ENCODE measurements at regions not wholly inside any gene's neighbourhood (a gene's known extent, or its start where the extent isn't known, plus 50 kb on each side); places are given as distances from the start of the nearest gene placed in this dataset.

- no peak for DNase-seq (ENCODE audit: low read depth in 2 of 2)
- Histone ChIP-seq H4K20me1 (ENCODE audit: control insufficient read depth, extremely low read depth, insufficient read depth, low read length) (no peaks in the 10 kb centered on the region), H2AFZ (ENCODE audit: low read length) (no peak overlapping the region)
Measured at GRCh38 chr9:84435902-84436301, 95.3 kb upstream of the SLC28A3 start.

GRCh38 chr9:84436386-84437109, 96.0 kb upstream of the SLC28A3 start:
- TF ChIP-seq EZH2 (IDR thresholded peaks at IDR 0.05; ENCODE audit: low read length, missing control alignments), result no peak
- TF ChIP-seq CTCF (conservative IDR thresholded peaks at IDR 0.05 in 1 of 2, IDR thresholded peaks at IDR 0.05 in 1 of 2; ENCODE audit: low read depth in 1 of 2, low read length in 2 of 2), result no peak
- Histone ChIP-seq H2AFZ (ENCODE audit: low read length) (no peak overlapping the region), H4K20me1 (ENCODE audit: control insufficient read depth, extremely low read depth, insufficient read depth, low read length) (no peaks in the 10 kb centered on the region), H3K4me1 (ENCODE audit: control insufficient read depth, extremely low read depth, insufficient read depth, low read length) (no peaks in the 10 kb centered on the region), H3K4me3 (replicated peaks in 1 of 4; ENCODE audit: control extremely low read depth in 1 of 4, insufficient read depth in 1 of 4, low read depth in 3 of 4, low read length in 4 of 4) (no peak overlapping the region), H3K36me3 (ENCODE audit: control insufficient read depth, insufficient read depth, low read length) (no peaks in the 10 kb centered on the region), H3K9ac (ENCODE audit: insufficient read depth, low read length) (no peak overlapping the region), H3K9me3 (ENCODE audit: control insufficient read depth, insufficient read depth, low read depth, low read length) (no peaks in the 10 kb centered on the region), H3K27me3 (ENCODE audit: control insufficient read depth, insufficient read depth, low read length) (no peaks in the 10 kb centered on the region), H3K79me2 (ENCODE audit: control insufficient read depth, insufficient read depth, low read length) (no peaks in the 10 kb centered on the region), H3K4me2 (ENCODE audit: extremely low read depth, insufficient read depth, low read length) (no peak overlapping the region), H3K27ac (ENCODE audit: insufficient read depth, low read length) (no peak overlapping the region)
- DNase-seq (ENCODE audit: low read depth in 2 of 2), result no peak

More at GRCh38 chr9:84435902-84436301, 95.3 kb upstream of the SLC28A3 start:
- Histone ChIP-seq H3K9ac (ENCODE audit: insufficient read depth, low read length) (no peak overlapping the region), H3K4me2 (ENCODE audit: extremely low read depth, insufficient read depth, low read length) (no peak overlapping the region), H3K4me3 (replicated peaks in 1 of 4; ENCODE audit: control extremely low read depth in 1 of 4, insufficient read depth in 1 of 4, low read depth in 3 of 4, low read length in 4 of 4) (no peak overlapping the region), H3K4me1 (ENCODE audit: control insufficient read depth, extremely low read depth, insufficient read depth, low read length) (no peaks in the 10 kb centered on the region), H3K9me3 (ENCODE audit: control insufficient read depth, insufficient read depth, low read depth, low read length) (no peaks in the 10 kb centered on the region), H3K36me3 (ENCODE audit: control insufficient read depth, insufficient read depth, low read length) (no peaks in the 10 kb centered on the region), H3K27me3 (ENCODE audit: control insufficient read depth, insufficient read depth, low read length) (no peaks in the 10 kb centered on the region), H3K79me2 (ENCODE audit: control insufficient read depth, insufficient read depth, low read length) (no peaks in the 10 kb centered on the region), H3K27ac (ENCODE audit: insufficient read depth, low read length) (no peak overlapping the region)
- no peak for TF ChIP-seq CTCF (conservative IDR thresholded peaks at IDR 0.05 in 1 of 2, IDR thresholded peaks at IDR 0.05 in 1 of 2; ENCODE audit: low read depth in 1 of 2, low read length in 2 of 2)
- TF ChIP-seq EZH2 (IDR thresholded peaks at IDR 0.05; ENCODE audit: low read length, missing control alignments), result no peak

- Histone ChIP-seq H3K36me3 (ENCODE audit: control insufficient read depth, insufficient read depth, low read length) (no peaks in the 10 kb centered on the region), H3K79me2 (ENCODE audit: control insufficient read depth, insufficient read depth, low read length) (no peaks in the 10 kb centered on the region), H3K27me3 (ENCODE audit: control insufficient read depth, insufficient read depth, low read length) (no peaks in the 10 kb centered on the region)
Measured at GRCh38 chr9:84438391-84438790, 97.8 kb upstream of the SLC28A3 start.

More at GRCh38 chr9:84438391-84438790, 97.8 kb upstream of the SLC28A3 start:
- no peak overlapping the region for H3K9ac ChIP-seq (ENCODE audit: insufficient read depth, low read length)
- no peak for DNase-seq (ENCODE audit: low read depth in 2 of 2)
- H4K20me1 ChIP-seq (ENCODE audit: control insufficient read depth, extremely low read depth, insufficient read depth, low read length), result no peaks in the 10 kb centered on the region
- no peak overlapping the region for H3K4me2 ChIP-seq (ENCODE audit: extremely low read depth, insufficient read depth, low read length)
- no peaks in the 10 kb centered on the region for H3K4me1 ChIP-seq (ENCODE audit: control insufficient read depth, extremely low read depth, insufficient read depth, low read length)
- no peaks in the 10 kb centered on the region for H3K9me3 ChIP-seq (ENCODE audit: control insufficient read depth, insufficient read depth, low read depth, low read length)
- no peak overlapping the region for H3K27ac ChIP-seq (ENCODE audit: insufficient read depth, low read length)
- no peak overlapping the region for H2AFZ ChIP-seq (ENCODE audit: low read length)
- no peak overlapping the region for H3K4me3 ChIP-seq (replicated peaks in 1 of 4; ENCODE audit: control extremely low read depth in 1 of 4, insufficient read depth in 1 of 4, low read depth in 3 of 4, low read length in 4 of 4)
- TF ChIP-seq CTCF (conservative IDR thresholded peaks at IDR 0.05 in 1 of 2, IDR thresholded peaks at IDR 0.05 in 1 of 2; ENCODE audit: low read depth in 1 of 2, low read length in 2 of 2), result no peak
- no peak for TF ChIP-seq EZH2 (IDR thresholded peaks at IDR 0.05; ENCODE audit: low read length, missing control alignments)

All from fibroblast of lung (primary cell).